SKM-1 (cell line): ENCODE measurements at regions not wholly inside any gene's neighbourhood (a gene's known extent, or its start where the extent isn't known, plus 50 kb on each side); places are given as distances from the start of the nearest gene placed in this dataset.

Experiments used
- DNase-seq: peaks from one replicate; lab custom pipeline; 2025; ENCODE audit not compliant: unreplicated experiment; lab: John Stamatoyannopoulos, UW

GRCh38 chr18:47485221-47485797 is 233.8 kb upstream of the SKOR2 start:
- DNase-seq = no peak

GRCh38 chr18:47484068-47484467 is 232.6 kb upstream of the SKOR2 start:
- no peak for DNase-seq

GRCh38 chr18:47480166-47480565 is 228.7 kb upstream of the SKOR2 start:
- DNase-seq = no peak

DNA sequence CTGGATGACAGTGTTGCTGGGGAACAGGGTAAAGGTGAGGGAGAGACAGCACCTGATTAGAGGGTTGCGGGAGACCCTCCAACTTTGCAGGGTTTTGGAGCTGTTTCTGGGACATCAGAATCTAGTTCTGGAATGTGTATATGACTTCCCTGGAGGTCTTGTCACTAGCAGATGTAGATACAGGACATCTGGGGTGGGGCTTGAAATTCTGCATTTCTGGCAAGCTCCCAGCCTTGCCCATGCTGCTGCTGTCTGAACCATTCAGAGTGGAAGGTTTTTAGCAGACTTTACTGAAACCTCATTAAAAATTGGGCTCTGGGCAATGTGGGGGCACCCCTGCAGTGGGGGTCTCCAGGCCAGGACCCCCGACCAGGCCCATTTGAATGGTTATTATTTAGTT is 220.3 kb upstream of the SKOR2 start:
- DNase-seq = no peak

DNA sequence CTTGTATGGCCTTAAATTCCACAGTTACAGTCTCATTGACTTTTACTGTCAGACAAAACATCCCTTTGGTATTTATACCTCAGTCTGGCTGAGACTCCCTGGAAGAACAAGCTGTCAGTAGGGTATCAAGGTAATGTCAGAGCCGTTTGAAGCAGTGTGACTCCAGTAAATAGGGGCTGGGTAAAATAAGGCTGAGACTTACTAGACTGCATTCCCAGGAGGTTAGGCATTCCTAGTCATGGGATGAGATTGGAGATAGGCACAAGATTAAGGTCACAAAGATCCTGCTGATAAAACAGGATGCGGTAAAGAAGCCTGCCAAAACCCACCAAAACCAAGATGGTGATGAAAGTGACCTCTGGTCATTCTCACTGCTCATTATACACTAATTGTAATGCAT is 219.5 kb upstream of the SKOR2 start:
- no peak for DNase-seq

DNA sequence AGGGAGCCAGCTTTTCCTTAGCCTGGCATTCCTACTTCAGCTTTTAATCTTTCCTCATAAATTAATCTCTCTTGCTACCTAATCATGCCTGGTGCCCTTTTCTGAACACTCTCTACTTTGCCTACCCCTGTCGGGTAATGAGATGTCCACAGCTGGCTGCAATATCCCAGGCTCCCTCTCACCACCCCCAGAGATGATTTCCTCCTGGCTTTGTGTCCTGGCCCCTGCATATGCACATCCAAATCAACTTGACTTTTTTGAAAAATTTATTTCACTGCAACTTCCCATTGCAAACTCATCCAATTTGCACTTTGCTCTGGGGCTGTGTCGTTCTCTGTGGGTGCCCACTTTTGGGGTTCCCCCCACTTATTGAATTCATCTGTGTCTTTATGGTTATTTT is 218.1 kb upstream of the SKOR2 start:
- no peak for DNase-seq

DNA sequence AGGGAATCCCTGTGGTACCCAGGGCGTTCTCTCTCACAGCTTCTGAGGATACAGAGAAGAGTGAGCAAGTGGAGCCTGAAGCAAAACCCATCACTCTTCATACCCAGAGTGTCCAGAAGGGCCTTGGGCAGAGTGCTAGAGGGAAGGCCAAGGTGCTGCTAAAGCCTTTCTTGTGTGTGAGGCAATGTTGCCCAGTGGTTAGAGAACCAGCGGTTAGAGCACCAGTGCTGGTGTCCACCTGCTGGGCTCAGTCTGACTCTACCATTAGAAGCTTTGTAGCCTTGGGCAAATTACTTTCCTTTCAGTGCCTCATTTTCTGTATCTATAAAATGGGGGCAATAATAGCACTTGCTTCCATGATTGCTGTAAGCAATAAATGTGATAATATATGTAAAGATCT is 210.5 kb upstream of the SKOR2 start:
- DNase-seq = no peak

- DNase-seq = no peak
These were observed 210.0 kb upstream of the SKOR2 start for GRCh38 chr18:47461406-47461948.

DNA sequence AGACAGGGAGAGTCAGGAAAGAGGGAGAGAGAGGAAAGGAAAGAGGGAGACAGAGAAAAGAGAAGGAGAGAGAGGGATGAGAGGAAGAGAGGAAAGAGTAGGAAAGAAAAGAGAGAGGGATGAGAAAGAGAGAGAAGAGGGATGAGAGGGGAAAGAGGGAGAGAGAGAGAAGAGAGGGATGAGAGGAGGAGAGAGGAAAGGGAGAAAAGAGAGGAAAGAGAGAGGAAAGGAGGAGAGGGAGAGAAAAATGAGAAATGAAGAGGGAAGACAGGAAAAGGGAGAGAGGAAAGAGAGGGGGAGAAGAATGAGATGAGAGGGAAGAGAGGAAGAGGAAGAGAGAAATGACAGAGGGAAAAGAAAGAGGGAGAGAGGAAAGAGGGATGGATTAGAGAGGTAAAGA is 207.0 kb upstream of the SKOR2 start:
- no peak for DNase-seq

DNA sequence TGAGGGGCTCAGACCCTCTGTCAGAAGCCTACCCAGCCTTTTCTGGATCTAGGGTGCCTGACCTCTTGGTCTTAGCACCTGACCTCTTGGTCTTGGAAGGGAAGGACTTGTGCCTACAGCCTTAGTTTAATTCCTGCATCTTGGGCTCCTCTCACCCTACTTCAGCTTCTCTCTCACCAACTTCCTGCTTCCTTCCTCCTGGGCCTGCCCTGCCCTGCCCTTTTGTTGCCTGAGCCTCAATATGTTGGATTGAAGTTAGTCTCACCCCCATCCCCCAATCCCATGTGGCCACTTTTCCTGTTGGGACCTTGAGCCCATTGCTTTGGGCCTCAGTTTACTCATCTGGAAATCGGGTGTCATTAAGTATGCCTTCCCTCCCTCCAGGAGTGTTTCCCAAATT is 206.2 kb upstream of the SKOR2 start:
- DNase-seq = no peak

DNA sequence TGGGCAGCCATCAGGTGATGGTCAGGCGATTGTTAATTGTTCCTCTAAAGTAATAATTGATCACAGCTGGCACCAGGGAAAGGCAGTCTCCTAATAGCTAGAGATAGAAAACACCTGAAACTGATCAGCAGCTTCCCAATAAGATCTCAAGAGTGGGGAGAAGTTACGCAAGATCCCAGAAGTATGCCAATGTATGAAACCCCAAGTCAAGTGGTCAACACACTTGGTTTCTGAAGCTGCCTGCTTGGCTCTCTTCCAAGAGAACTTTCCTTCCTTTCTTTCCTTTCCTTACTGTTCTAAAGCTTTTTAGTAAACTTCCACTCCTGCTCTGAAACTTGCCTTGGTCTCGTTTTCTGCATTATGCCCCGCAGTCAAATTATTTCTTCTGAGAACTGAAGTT is 201.6 kb upstream of the SKOR2 start:
- DNase-seq = no peak

GRCh38 chr18:47448956-47449355 is 197.5 kb upstream of the SKOR2 start:
- no peak for DNase-seq

- no peak for DNase-seq
These were observed 190.5 kb upstream of the SKOR2 start for GRCh38 chr18:47441914-47442313.

- no peak for DNase-seq
These were observed 186.5 kb upstream of the SKOR2 start for GRCh38 chr18:47438001-47438400.

DNA sequence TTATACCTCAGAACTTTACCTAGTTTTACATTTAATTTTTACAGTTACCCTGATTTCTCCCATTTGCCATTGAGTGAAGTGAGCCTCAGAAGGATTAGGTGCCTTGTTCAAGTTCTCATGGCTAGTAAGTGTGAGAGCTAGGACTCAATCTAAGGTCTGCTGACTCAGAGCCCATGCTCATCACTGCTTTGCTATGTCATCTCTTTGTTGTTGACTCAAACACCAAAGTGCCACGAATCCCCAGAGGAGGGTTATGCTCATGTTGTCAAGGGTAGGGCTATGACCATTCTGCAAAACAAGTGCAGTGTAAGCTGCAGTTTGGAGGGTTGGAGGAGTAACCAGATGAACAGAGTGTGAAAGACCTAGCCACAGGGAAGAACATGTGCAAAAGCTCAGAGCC is 185.4 kb upstream of the SKOR2 start:
- no peak for DNase-seq

DNA sequence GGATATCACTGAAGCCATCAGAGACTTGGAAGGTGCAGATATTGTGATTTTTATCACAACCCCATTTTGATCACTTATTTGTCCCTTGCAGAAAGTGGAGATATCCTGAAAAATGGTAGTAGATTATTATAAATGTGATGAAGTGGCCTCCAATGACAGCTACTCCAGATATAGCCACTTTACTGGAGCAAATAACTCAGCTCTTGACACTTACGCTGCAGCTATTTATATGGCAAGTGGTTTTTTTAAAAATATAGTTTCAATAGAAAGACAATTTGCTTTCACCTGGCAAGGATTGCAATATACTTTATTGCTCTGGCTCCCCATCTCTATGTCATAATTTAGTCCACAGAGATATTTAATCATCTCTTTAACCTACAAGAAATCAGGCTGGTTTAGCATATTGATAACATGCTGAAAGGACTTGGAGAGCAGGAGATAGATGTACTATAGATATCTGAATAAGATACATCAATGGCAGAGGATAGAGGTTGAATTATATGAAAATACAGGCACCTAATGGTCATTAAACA is 182.8 kb upstream of the SKOR2 start:
- DNase-seq = no peak

GRCh38 chr18:47427923-47428637 is 176.6 kb upstream of the SKOR2 start:
- no peak for DNase-seq

GRCh38 chr18:47427072-47427471 is 175.6 kb upstream of the SKOR2 start:
- no peak for DNase-seq

DNA sequence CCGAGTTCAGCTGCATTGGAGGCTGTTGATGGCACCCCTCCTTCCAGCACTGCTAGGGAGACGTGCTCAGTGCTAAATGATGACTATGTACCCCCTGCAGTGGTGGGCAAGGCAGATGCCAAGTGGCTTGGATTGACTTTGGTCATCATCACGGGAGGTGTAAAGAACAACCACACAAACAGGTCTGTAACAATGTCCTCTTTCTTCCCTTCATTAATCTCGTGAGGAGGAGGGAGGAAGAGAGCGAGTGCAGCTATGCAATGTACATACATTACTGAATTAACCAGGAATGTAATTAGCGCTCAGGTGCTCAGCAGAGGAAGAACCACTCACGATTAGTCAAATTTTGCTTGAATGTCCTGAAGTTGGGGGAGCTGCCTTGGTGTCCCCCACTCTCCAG is 173.9 kb upstream of the SKOR2 start:
- DNase-seq = no peak

- DNase-seq = no peak
These were observed 171.1 kb upstream of the SKOR2 start for GRCh38 chr18:47422524-47422923.

DNA sequence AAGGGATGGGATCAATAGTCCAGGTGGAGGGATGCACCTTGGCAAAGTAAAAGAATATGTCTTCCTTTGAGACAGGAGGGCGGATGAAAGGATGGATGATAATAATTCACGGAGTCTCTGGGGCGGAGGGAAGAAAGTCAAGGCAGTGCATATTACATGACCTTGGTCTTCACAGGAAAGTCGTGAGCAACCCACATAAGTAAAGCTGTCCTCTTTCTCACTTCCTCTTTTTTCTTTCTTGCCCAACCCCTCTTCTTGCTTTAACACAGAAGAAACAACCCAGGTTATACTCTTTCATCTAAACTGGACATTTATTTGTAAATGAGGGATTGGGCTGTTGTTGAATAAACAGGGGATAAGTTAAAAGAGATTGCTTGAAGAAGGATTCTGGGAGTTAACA is 168.7 kb upstream of the SKOR2 start:
- DNase-seq = peak; percentile 6

- DNase-seq = no peak
These were observed 167.3 kb upstream of the SKOR2 start for GRCh38 chr18:47418746-47419145.

- no peak for DNase-seq
These were observed 166.3 kb upstream of the SKOR2 start for GRCh38 chr18:47417807-47418206.
